ENCODE measurements at regions not wholly inside any gene's neighbourhood (a gene's known extent, or its start where the extent isn't known, plus 50 kb on each side); places are given as distances from the start of the nearest gene placed in this dataset.

- Histone ChIP-seq H3K4me1 (ENCODE audit: insufficient read depth, low read length) (no peaks in the 10 kb centered on the region), H2AFZ (ENCODE audit: low read depth, low read length) (no peak overlapping the region), H3K9me3 (ENCODE audit: insufficient read depth, low read depth, low read length) (peaks cover 13% of the 10 kb centered on the region), H3K27ac (ENCODE audit: low read depth, low read length) (no peak overlapping the region), H3K27me3 (ENCODE audit: insufficient read depth, low read length) (peaks cover 2% of the 10 kb centered on the region), H4K20me1 (ENCODE audit: insufficient read depth, low read length) (no peaks in the 10 kb centered on the region), H3K4me3 (ENCODE audit: insufficient read depth, low read depth, low read length) (no peak overlapping the region), H3K79me2 (ENCODE audit: insufficient read depth, low read length) (no peaks in the 10 kb centered on the region), H3K9ac (ENCODE audit: low read length) (no peak overlapping the region), H3K4me2 (ENCODE audit: low read length) (no peak overlapping the region), H3K36me3 (ENCODE audit: insufficient read depth, low read length) (no peaks in the 10 kb centered on the region)
- no peak overlapping the region for H3K4me3 Mint-ChIP-seq (ENCODE audit: unreplicated experiment)
- H3K36me3 Mint-ChIP-seq (ENCODE audit: low read depth, unreplicated experiment): no peaks in the 10 kb centered on the region
- H3K9me3 Mint-ChIP-seq (ENCODE audit: unreplicated experiment): peaks cover 23% of the 10 kb centered on the region
- DNase-seq (ENCODE audit: low read depth) (no peak), FAIRE-seq (no peak)
- H3K27ac Mint-ChIP-seq (ENCODE audit: unreplicated experiment): no peak overlapping the region
- H3K4me1 Mint-ChIP-seq (ENCODE audit: low read depth, unreplicated experiment): no peaks in the 10 kb centered on the region
- H3K27me3 Mint-ChIP-seq (ENCODE audit: low read depth, unreplicated experiment): peaks cover 54% of the 10 kb centered on the region
- TF ChIP-seq, protein P1, sequence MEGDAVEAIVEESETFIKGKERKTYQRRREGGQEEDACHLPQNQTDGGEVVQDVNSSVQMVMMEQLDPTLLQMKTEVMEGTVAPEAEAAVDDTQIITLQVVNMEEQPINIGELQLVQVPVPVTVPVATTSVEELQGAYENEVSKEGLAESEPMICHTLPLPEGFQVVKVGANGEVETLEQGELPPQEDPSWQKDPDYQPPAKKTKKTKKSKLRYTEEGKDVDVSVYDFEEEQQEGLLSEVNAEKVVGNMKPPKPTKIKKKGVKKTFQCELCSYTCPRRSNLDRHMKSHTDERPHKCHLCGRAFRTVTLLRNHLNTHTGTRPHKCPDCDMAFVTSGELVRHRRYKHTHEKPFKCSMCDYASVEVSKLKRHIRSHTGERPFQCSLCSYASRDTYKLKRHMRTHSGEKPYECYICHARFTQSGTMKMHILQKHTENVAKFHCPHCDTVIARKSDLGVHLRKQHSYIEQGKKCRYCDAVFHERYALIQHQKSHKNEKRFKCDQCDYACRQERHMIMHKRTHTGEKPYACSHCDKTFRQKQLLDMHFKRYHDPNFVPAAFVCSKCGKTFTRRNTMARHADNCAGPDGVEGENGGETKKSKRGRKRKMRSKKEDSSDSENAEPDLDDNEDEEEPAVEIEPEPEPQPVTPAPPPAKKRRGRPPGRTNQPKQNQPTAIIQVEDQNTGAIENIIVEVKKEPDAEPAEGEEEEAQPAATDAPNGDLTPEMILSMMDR (IDR thresholded peaks at IDR 0.05; ENCODE audit: insufficient read depth, low read depth, low read length): no peak
- no peak for TF ChIP-seq EZH2 (IDR thresholded peaks at IDR 0.05; ENCODE audit: insufficient read depth, low read length)
Observed at GRCh38 chr11:69388210-69388609, 93.3 kb upstream of the LINC01488 start.

GRCh38 chr11:69388661-69389060 is 92.8 kb upstream of the LINC01488 start:
- H3K9ac ChIP-seq (ENCODE audit: low read length): no peak overlapping the region
- peaks cover 23% of the 10 kb centered on the region for H3K9me3 Mint-ChIP-seq (ENCODE audit: unreplicated experiment)
- TF ChIP-seq, protein P1 (IDR thresholded peaks at IDR 0.05; ENCODE audit: insufficient read depth, low read depth, low read length): no peak
- TF ChIP-seq EZH2 (IDR thresholded peaks at IDR 0.05; ENCODE audit: insufficient read depth, low read length): no peak
- H3K4me1 ChIP-seq (ENCODE audit: insufficient read depth, low read length): no peaks in the 10 kb centered on the region
- H2AFZ ChIP-seq (ENCODE audit: low read depth, low read length): no peak overlapping the region
- no peaks in the 10 kb centered on the region for H3K79me2 ChIP-seq (ENCODE audit: insufficient read depth, low read length)
- H3K27me3 Mint-ChIP-seq (ENCODE audit: low read depth, unreplicated experiment): peaks cover 49% of the 10 kb centered on the region
- H3K27me3 ChIP-seq (ENCODE audit: insufficient read depth, low read length): peaks cover 2% of the 10 kb centered on the region
- H3K36me3 ChIP-seq (ENCODE audit: insufficient read depth, low read length): no peaks in the 10 kb centered on the region
- no peak overlapping the region for H3K4me2 ChIP-seq (ENCODE audit: low read length)
- H4K20me1 ChIP-seq (ENCODE audit: insufficient read depth, low read length): no peaks in the 10 kb centered on the region
- no peak overlapping the region for H3K4me3 Mint-ChIP-seq (ENCODE audit: unreplicated experiment)
- no peaks in the 10 kb centered on the region for H3K36me3 Mint-ChIP-seq (ENCODE audit: low read depth, unreplicated experiment)
- peaks cover 13% of the 10 kb centered on the region for H3K9me3 ChIP-seq (ENCODE audit: insufficient read depth, low read depth, low read length)
- DNase-seq (ENCODE audit: low read depth) (no peak), FAIRE-seq (no peak)
- no peaks in the 10 kb centered on the region for H3K4me1 Mint-ChIP-seq (ENCODE audit: low read depth, unreplicated experiment)
- H3K27ac Mint-ChIP-seq (ENCODE audit: unreplicated experiment): no peak overlapping the region
- no peak overlapping the region for H3K27ac ChIP-seq (ENCODE audit: low read depth, low read length)
- no peak overlapping the region for H3K4me3 ChIP-seq (ENCODE audit: insufficient read depth, low read depth, low read length)

DNA sequence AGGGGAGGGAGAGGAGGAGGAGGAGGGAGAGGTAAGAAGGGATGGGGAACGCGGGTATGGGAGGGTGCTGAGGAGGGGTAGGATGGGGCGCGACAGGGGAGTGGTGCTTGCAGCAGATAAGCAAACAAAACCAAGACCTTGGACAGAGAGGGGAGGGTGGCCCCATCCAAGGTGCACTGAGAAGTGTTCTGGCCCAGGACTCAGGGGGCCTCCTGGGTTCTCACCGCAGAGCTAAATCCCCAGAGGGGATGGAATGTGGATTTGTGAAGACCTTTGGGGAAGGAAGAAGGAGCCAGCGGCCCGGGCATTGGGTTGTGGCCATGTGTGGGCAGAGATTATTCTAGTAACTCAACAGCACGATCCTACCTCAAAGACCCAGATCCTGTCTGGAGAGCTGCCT is 90.9 kb upstream of the LINC01488 start:
- no peak overlapping the region for H3K27ac ChIP-seq (ENCODE audit: low read depth, low read length)
- peaks cover 2% of the 10 kb centered on the region for H3K27me3 ChIP-seq (ENCODE audit: insufficient read depth, low read length)
- Mint-ChIP-seq H3K27ac (ENCODE audit: unreplicated experiment) (no peak overlapping the region), H3K36me3 (ENCODE audit: low read depth, unreplicated experiment) (no peaks in the 10 kb centered on the region), H3K27me3 (ENCODE audit: low read depth, unreplicated experiment) (peaks cover 48% of the 10 kb centered on the region), H3K4me1 (ENCODE audit: low read depth, unreplicated experiment) (peaks cover 2% of the 10 kb centered on the region), H3K4me3 (ENCODE audit: unreplicated experiment) (no peak overlapping the region), H3K9me3 (ENCODE audit: unreplicated experiment) (peaks cover 23% of the 10 kb centered on the region)
- no peak overlapping the region for H3K9ac ChIP-seq (ENCODE audit: low read length)
- H3K4me3 ChIP-seq (ENCODE audit: insufficient read depth, low read depth, low read length): no peak overlapping the region
- no peaks in the 10 kb centered on the region for H4K20me1 ChIP-seq (ENCODE audit: insufficient read depth, low read length)
- peaks cover 8% of the 10 kb centered on the region for H3K4me1 ChIP-seq (ENCODE audit: insufficient read depth, low read length)
- DNase-seq (ENCODE audit: low read depth) (no peak), FAIRE-seq (no peak)
- peaks cover 13% of the 10 kb centered on the region for H3K9me3 ChIP-seq (ENCODE audit: insufficient read depth, low read depth, low read length)
- H2AFZ ChIP-seq (ENCODE audit: low read depth, low read length): no peak overlapping the region
- H3K36me3 ChIP-seq (ENCODE audit: insufficient read depth, low read length): no peaks in the 10 kb centered on the region
- no peak for TF ChIP-seq EZH2 (IDR thresholded peaks at IDR 0.05; ENCODE audit: insufficient read depth, low read length)
- TF ChIP-seq, protein P1 (IDR thresholded peaks at IDR 0.05; ENCODE audit: insufficient read depth, low read depth, low read length): no peak
- no peaks in the 10 kb centered on the region for H3K79me2 ChIP-seq (ENCODE audit: insufficient read depth, low read length)
- H3K4me2 ChIP-seq (ENCODE audit: low read length): no peak overlapping the region

Measured in astrocyte (in vitro differentiated cells and primary cell).